Chondrocyte (in vitro differentiated cells): ENCODE measurements at regions not wholly inside any gene's neighbourhood (a gene's known extent, or its start where the extent isn't known, plus 50 kb on each side); places are given as distances from the start of the nearest gene placed in this dataset.
A peak's percentile ranks its signal among the peaks of the same experiment; 100 is the strongest.

ENCODE experiments used
- DNase-seq: peaks from one replicate; pipeline ENCODE4 v3.0.0; 2021; ENCODE audit warnings: mixed read lengths, low spot score
- H3K27ac Mint-ChIP-seq: one replicate; pipeline ENCODE4 v1.8.0; 2021; ENCODE audit warnings: mild to moderate bottlenecking, moderate library complexity, mixed read lengths; ENCODE audit not compliant: unreplicated experiment
- H3K27me3 Mint-ChIP-seq: 2 replicates; pipeline ENCODE4 v1.8.0; 2021; ENCODE audit warnings: low read depth, mixed read lengths
- H3K36me3 Mint-ChIP-seq: 2 replicates; pipeline ENCODE4 v1.8.0; 2021; ENCODE audit warnings: low read depth, mixed read lengths
- H3K4me1 Mint-ChIP-seq: 2 replicates; pipeline ENCODE4 v1.8.0; 2021; ENCODE audit warnings: low read depth, mild to moderate bottlenecking, mixed read lengths
- H3K4me3 Mint-ChIP-seq: one replicate; pipeline ENCODE4 v1.8.0; 2021; ENCODE audit warnings: mild to moderate bottlenecking, moderate library complexity, mixed read lengths; ENCODE audit not compliant: unreplicated experiment
- H3K9me3 Mint-ChIP-seq: 2 replicates; pipeline ENCODE4 v1.8.0; 2021; ENCODE audit warnings: low read depth, mixed read lengths
- CTCF ChIP-seq: fragments of 200-600 bp; sonication (generic); IDR thresholded peaks from 2 replicates; pipeline ENCODE4 v1.5.0; 2021; ENCODE audit warnings: antibody characterized with exemption, mild to moderate bottlenecking, moderate library complexity

GRCh38 chrX:926070-926469 is 286.4 kb downstream of the CRLF2 start:
- Mint-ChIP-seq H3K9me3 (peaks cover 5% of the 10 kb centered on the region), H3K4me1 (no peaks in the 10 kb centered on the region), H3K36me3 (no peaks in the 10 kb centered on the region), H3K27me3 (no peaks in the 10 kb centered on the region), H3K4me3 (no peak overlapping the region), H3K27ac (no peak overlapping the region)
- no peak for DNase-seq
- no peak for TF ChIP-seq CTCF

GRCh38 chrX:925652-926061 is 286.8 kb downstream of the CRLF2 start:
- TF ChIP-seq CTCF: no peak
- Mint-ChIP-seq H3K27ac (no peak overlapping the region), H3K4me3 (no peak overlapping the region), H3K27me3 (no peaks in the 10 kb centered on the region), H3K9me3 (peaks cover 5% of the 10 kb centered on the region), H3K36me3 (no peaks in the 10 kb centered on the region), H3K4me1 (peaks cover under 1% of the 10 kb centered on the region)
- no peak for DNase-seq

GRCh38 chrX:925094-925493 is 287.4 kb downstream of the CRLF2 start:
- H3K4me3 Mint-ChIP-seq: no peak overlapping the region
- no peak for DNase-seq
- no peaks in the 10 kb centered on the region for H3K36me3 Mint-ChIP-seq
- TF ChIP-seq CTCF: no peak
- no peaks in the 10 kb centered on the region for H3K27me3 Mint-ChIP-seq
- peaks cover 6% of the 10 kb centered on the region for H3K4me1 Mint-ChIP-seq
- peaks cover 5% of the 10 kb centered on the region for H3K9me3 Mint-ChIP-seq
- H3K27ac Mint-ChIP-seq: no peak overlapping the region

- H3K36me3 Mint-ChIP-seq: no peaks in the 10 kb centered on the region
- H3K27ac Mint-ChIP-seq: no peak overlapping the region
- TF ChIP-seq CTCF: no peak
- H3K9me3 Mint-ChIP-seq: peaks cover 5% of the 10 kb centered on the region
- no peak overlapping the region for H3K4me3 Mint-ChIP-seq
- no peak for DNase-seq
- peaks cover 9% of the 10 kb centered on the region for H3K4me1 Mint-ChIP-seq
- H3K27me3 Mint-ChIP-seq: no peaks in the 10 kb centered on the region
Measured at GRCh38 chrX:924017-924416, 288.4 kb downstream of the CRLF2 start.

- Mint-ChIP-seq H3K4me1 (peaks cover 9% of the 10 kb centered on the region), H3K4me3 (peak overlapping the region; percentile 47), H3K27me3 (no peaks in the 10 kb centered on the region), H3K27ac (no peak overlapping the region), H3K9me3 (no peaks in the 10 kb centered on the region), H3K36me3 (no peaks in the 10 kb centered on the region)
- no peak for TF ChIP-seq CTCF
- no peak for DNase-seq
Measured at GRCh38 chrX:920234-920799, 289.7 kb downstream of the SHOX start.
